ENCODE measurements at regions not wholly inside any gene's neighbourhood (a gene's known extent, or its start where the extent isn't known, plus 50 kb on each side); places are given as distances from the start of the nearest gene placed in this dataset.

DNA sequence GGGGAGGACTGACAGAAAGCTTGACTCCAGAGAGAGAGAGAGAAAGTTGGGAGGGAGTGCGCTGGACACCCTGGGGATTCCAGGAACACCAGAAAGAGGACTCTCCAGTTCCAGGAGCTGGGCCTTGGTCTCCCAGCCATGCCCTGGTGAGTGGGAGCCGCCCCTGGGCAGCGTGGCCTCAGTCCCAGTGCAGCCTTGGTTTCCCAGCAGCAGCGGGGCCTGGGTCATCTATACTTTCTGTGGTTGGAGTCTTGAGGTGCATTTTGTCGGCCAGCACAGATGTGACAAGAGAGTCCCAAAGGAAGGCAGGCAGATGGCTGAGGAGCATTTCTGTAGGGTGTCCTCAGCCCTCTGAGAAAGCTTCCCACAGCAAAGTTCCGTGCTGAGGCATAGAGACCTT, 334.7 kb upstream of the ZNF32 start:
- Histone ChIP-seq H3K27ac (ENCODE audit: low read length) (no peak overlapping the region), H3K36me3 (ENCODE audit: control insufficient read depth in 1 of 2, insufficient read depth in 2 of 2, low read length in 2 of 2) (no peaks in the 10 kb centered on the region), H3K4me1 (ENCODE audit: control insufficient read depth in 1 of 2, insufficient read depth in 2 of 2, low read length in 2 of 2) (no peaks in the 10 kb centered on the region), H3K27me3 (ENCODE audit: low read depth, low read length) (no peaks in the 10 kb centered on the region), H3K9me3 (ENCODE audit: control insufficient read depth in 1 of 2, low read length in 2 of 2) (no peaks in the 10 kb centered on the region), H3K4me3 (ENCODE audit: low read depth in 1 of 2, low read length in 2 of 2) (no peak overlapping the region)

DNA sequence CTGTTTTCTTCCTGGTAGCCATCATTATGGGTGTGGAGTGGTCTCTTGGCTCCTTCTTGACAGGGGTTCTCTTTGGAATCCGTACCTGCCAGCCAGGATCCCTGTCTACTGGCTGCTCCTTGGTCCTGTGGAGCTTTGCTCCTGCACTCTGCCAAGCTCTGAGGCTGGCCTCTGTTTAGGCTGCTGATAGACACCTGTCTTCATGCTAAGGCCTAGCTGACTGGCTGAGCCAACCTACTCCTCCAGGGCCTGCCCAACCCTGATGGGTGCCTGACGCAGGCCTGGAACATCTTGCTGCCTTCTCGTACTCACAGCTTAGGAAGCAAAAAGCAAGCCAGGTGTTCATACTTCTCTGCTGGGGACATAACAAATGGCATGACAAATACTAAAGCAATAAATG, 333.6 kb upstream of the ZNF32 start:
- Histone ChIP-seq H3K4me1 (ENCODE audit: control insufficient read depth in 1 of 2, insufficient read depth in 2 of 2, low read length in 2 of 2) (no peaks in the 10 kb centered on the region), H3K27ac (ENCODE audit: low read length) (no peak overlapping the region), H3K36me3 (ENCODE audit: control insufficient read depth in 1 of 2, insufficient read depth in 2 of 2, low read length in 2 of 2) (no peaks in the 10 kb centered on the region), H3K4me3 (ENCODE audit: low read depth in 1 of 2, low read length in 2 of 2) (no peak overlapping the region), H3K9me3 (ENCODE audit: control insufficient read depth in 1 of 2, low read length in 2 of 2) (no peaks in the 10 kb centered on the region), H3K27me3 (ENCODE audit: low read depth, low read length) (no peaks in the 10 kb centered on the region)

DNA sequence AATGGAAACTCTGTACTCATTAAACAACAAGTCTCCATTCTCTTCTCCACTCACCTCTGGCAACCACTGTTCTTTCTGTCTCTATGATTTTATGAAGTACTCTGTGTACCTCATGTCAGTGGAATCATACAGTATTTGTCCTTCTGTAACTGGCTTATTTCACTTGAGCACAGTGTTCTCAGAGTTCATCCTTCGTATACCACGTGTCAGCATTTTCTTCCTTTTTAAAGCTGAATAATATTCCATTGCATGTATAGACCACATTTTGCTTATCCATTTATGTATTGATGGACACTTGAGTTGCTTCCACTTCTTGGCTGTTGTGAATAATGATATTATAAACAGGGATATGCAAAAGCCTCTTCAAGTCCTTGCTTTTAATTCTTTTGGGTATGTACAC, 333.0 kb upstream of the ZNF32 start:
- Histone ChIP-seq H3K4me1 (ENCODE audit: control insufficient read depth in 1 of 2, insufficient read depth in 2 of 2, low read length in 2 of 2) (no peaks in the 10 kb centered on the region), H3K36me3 (ENCODE audit: control insufficient read depth in 1 of 2, insufficient read depth in 2 of 2, low read length in 2 of 2) (no peaks in the 10 kb centered on the region), H3K27me3 (ENCODE audit: low read depth, low read length) (no peaks in the 10 kb centered on the region), H3K27ac (ENCODE audit: low read length) (no peak overlapping the region), H3K4me3 (ENCODE audit: low read depth in 1 of 2, low read length in 2 of 2) (no peak overlapping the region), H3K9me3 (ENCODE audit: control insufficient read depth in 1 of 2, low read length in 2 of 2) (no peaks in the 10 kb centered on the region)

DNA sequence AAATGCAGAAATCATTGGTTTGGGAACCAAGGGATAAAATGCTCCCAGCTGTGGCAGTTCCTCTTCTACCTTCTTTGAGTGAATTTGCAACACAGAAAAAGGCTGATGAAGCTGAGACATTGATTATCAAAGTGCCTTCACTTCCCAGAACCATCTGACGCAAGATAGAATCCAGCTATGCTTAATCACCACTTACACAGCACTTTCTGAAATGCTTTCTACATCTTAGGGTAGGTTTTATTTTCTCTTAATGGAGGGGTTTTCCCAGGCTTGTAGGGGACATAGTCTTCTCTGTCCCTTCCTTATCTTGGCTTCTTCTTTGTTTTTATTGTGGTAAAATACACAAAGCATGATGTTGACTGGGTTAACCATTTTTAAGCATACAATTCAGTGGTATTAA, 332.6 kb upstream of the ZNF32 start:
- no peaks in the 10 kb centered on the region for H3K36me3 ChIP-seq (ENCODE audit: control insufficient read depth in 1 of 2, insufficient read depth in 2 of 2, low read length in 2 of 2)
- H3K27ac ChIP-seq (ENCODE audit: low read length) = no peak overlapping the region
- H3K9me3 ChIP-seq (ENCODE audit: control insufficient read depth in 1 of 2, low read length in 2 of 2) = no peaks in the 10 kb centered on the region
- no peaks in the 10 kb centered on the region for H3K4me1 ChIP-seq (ENCODE audit: control insufficient read depth in 1 of 2, insufficient read depth in 2 of 2, low read length in 2 of 2)
- H3K27me3 ChIP-seq (ENCODE audit: low read depth, low read length) = no peaks in the 10 kb centered on the region
- no peak overlapping the region for H3K4me3 ChIP-seq (ENCODE audit: low read depth in 1 of 2, low read length in 2 of 2)

DNA sequence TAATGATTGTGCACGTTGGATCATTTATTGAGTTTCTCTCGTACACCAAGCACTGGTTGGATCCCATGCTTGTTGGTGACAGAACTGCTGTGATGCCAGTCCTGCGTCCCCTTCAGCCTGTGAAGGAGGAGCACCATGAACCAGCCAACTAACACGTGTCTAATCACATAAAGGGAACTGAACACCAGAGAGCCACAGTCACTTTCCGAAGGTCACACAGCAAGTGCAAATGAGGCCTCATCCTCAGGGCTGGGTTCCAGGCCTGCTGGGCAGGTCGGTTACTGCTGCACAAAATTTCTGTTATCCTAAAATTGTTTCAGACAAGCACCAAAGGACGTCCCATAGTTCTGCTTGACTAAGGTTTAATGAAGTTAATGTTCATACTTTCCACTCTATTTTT, 332.0 kb upstream of the ZNF32 start:
- Histone ChIP-seq H3K9me3 (ENCODE audit: control insufficient read depth in 1 of 2, low read length in 2 of 2) (no peaks in the 10 kb centered on the region), H3K27ac (ENCODE audit: low read length) (no peak overlapping the region), H3K36me3 (ENCODE audit: control insufficient read depth in 1 of 2, insufficient read depth in 2 of 2, low read length in 2 of 2) (no peaks in the 10 kb centered on the region)

DNA sequence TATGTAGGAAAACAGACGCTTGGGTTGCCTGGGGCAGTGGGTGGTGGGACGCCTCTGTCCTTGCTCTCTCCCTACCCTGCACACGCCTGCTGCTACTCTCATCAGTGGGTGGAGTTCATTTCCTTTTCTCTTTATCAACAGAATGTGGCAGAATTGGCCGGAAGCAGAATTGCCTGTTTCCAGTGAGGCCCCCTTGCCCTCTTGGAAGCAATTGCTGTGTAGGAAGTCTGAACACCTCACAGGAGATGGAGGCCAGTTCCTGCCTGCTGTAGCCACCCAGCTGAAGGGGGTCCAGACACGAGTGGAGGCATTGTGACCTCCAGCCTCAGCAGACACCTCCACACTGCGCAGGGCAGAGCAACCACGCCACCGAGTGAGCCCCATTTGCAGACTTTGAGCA, 331.6 kb upstream of the ZNF32 start:
- Histone ChIP-seq H3K27me3 (ENCODE audit: low read depth, low read length) (no peaks in the 10 kb centered on the region), H3K27ac (ENCODE audit: low read length) (no peak overlapping the region), H3K9me3 (ENCODE audit: control insufficient read depth in 1 of 2, low read length in 2 of 2) (no peaks in the 10 kb centered on the region), H3K4me1 (ENCODE audit: control insufficient read depth in 1 of 2, insufficient read depth in 2 of 2, low read length in 2 of 2) (no peaks in the 10 kb centered on the region), H3K36me3 (ENCODE audit: control insufficient read depth in 1 of 2, insufficient read depth in 2 of 2, low read length in 2 of 2) (no peaks in the 10 kb centered on the region), H3K4me3 (ENCODE audit: low read depth in 1 of 2, low read length in 2 of 2) (no peak overlapping the region)

More for the DNA sequence above, 332.0 kb upstream of the ZNF32 start:
- Histone ChIP-seq H3K27me3 (ENCODE audit: low read depth, low read length) (no peaks in the 10 kb centered on the region), H3K4me1 (ENCODE audit: control insufficient read depth in 1 of 2, insufficient read depth in 2 of 2, low read length in 2 of 2) (no peaks in the 10 kb centered on the region), H3K4me3 (ENCODE audit: low read depth in 1 of 2, low read length in 2 of 2) (no peak overlapping the region)

DNA sequence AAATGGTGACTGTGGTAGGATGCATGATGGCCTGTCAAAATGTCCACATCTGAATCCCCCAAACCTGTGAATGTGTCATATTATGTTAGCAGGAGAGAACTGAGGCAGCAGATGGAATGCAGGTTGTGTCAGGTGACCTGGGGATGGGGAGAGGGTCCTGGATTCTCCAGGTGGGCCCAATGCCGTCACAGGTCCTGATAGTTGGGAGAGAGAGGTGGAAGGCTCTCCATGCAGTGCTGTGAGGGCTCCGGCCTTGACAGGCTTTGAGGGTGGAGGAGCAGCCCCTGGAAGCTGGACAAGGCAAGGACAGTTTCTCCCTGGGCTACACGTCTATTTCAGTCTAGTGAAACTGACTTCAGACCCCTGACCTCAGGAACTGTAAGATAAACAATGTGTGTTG, 330.9 kb upstream of the ZNF32 start:
- no peaks in the 10 kb centered on the region for H3K27me3 ChIP-seq (ENCODE audit: low read depth, low read length)
- no peaks in the 10 kb centered on the region for H3K36me3 ChIP-seq (ENCODE audit: control insufficient read depth in 1 of 2, insufficient read depth in 2 of 2, low read length in 2 of 2)
- H3K9me3 ChIP-seq (ENCODE audit: control insufficient read depth in 1 of 2, low read length in 2 of 2) = no peaks in the 10 kb centered on the region
- H3K4me1 ChIP-seq (ENCODE audit: control insufficient read depth in 1 of 2, insufficient read depth in 2 of 2, low read length in 2 of 2) = no peaks in the 10 kb centered on the region
- no peak overlapping the region for H3K27ac ChIP-seq (ENCODE audit: low read length)
- no peak overlapping the region for H3K4me3 ChIP-seq (ENCODE audit: low read depth in 1 of 2, low read length in 2 of 2)

DNA sequence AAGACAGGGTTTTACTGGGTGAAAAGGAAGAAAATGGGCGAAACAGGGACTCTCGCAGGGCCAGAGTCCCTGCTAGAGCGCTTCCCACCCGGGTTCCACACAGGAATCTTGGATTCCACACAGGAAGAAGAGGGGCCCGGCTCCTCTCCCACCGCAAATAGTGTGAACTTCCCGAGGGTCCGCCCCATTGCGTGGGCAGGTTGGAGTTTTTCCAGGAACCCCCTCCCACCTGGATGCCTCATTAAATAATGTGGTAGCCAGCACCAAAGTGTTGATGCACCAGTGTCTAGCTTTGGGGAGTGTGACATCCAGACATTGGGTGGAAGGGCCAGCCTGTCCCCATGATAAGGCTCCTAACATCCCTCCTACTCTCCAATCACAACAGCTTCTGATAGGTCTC, 330.3 kb upstream of the ZNF32 start:
- Histone ChIP-seq H3K4me1 (ENCODE audit: control insufficient read depth in 1 of 2, insufficient read depth in 2 of 2, low read length in 2 of 2) (no peaks in the 10 kb centered on the region), H3K27me3 (ENCODE audit: low read depth, low read length) (no peaks in the 10 kb centered on the region), H3K4me3 (ENCODE audit: low read depth in 1 of 2, low read length in 2 of 2) (no peak overlapping the region), H3K36me3 (ENCODE audit: control insufficient read depth in 1 of 2, insufficient read depth in 2 of 2, low read length in 2 of 2) (no peaks in the 10 kb centered on the region), H3K9me3 (ENCODE audit: control insufficient read depth in 1 of 2, low read length in 2 of 2) (no peaks in the 10 kb centered on the region), H3K27ac (ENCODE audit: low read length) (no peak overlapping the region)

DNA sequence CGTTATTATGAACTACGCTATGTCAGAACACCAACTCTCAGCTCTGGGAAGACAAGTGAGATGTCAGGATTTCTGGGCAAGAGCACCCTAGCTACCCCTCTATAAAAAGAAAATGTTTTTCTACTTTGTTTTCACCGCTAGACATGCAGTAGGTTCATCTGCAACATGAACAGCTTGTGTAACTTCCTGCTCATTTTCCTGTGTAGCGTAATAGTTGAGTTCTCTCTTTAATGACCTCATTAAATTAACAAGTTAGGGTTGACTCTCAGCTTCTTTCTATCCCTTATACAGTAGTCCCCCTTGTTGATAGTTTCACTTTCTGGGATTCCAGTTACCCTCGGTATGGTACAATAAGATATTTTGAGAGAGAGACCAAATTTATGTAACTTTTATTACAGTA, 329.4 kb upstream of the ZNF32 start:
- no peaks in the 10 kb centered on the region for H3K4me1 ChIP-seq (ENCODE audit: control insufficient read depth in 1 of 2, insufficient read depth in 2 of 2, low read length in 2 of 2)
- no peak overlapping the region for H3K4me3 ChIP-seq (ENCODE audit: low read depth in 1 of 2, low read length in 2 of 2)
- no peak overlapping the region for H3K27ac ChIP-seq (ENCODE audit: low read length)
- H3K27me3 ChIP-seq (ENCODE audit: low read depth, low read length) = no peaks in the 10 kb centered on the region
- H3K36me3 ChIP-seq (ENCODE audit: control insufficient read depth in 1 of 2, insufficient read depth in 2 of 2, low read length in 2 of 2) = no peaks in the 10 kb centered on the region
- no peaks in the 10 kb centered on the region for H3K9me3 ChIP-seq (ENCODE audit: control insufficient read depth in 1 of 2, low read length in 2 of 2)

DNA sequence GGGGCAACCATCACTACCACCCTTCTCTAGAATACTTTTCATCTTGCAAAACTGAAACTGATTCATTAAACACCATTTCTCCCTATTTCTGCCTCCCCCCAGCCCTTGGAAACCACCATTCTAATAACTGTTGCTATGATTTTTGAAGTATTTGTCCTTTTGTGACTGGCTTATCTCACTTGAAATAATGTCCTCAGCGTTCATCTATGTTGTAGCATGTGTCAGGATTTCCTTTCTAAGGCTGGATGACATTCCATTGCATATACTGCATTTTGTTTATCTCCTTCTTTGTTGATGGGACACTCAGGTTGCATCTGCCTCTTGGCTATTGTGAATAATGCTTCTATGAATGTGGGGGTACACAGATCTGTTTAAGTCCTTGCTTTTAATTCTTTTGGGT, 327.6 kb upstream of the ZNF32 start:
- no peaks in the 10 kb centered on the region for H3K27me3 ChIP-seq (ENCODE audit: low read depth, low read length)
- H3K4me3 ChIP-seq (ENCODE audit: low read depth in 1 of 2, low read length in 2 of 2) = no peak overlapping the region
- H3K4me1 ChIP-seq (ENCODE audit: control insufficient read depth in 1 of 2, insufficient read depth in 2 of 2, low read length in 2 of 2) = no peaks in the 10 kb centered on the region
- no peaks in the 10 kb centered on the region for H3K9me3 ChIP-seq (ENCODE audit: control insufficient read depth in 1 of 2, low read length in 2 of 2)
- no peaks in the 10 kb centered on the region for H3K36me3 ChIP-seq (ENCODE audit: control insufficient read depth in 1 of 2, insufficient read depth in 2 of 2, low read length in 2 of 2)
- H3K27ac ChIP-seq (ENCODE audit: low read length) = no peak overlapping the region

DNA sequence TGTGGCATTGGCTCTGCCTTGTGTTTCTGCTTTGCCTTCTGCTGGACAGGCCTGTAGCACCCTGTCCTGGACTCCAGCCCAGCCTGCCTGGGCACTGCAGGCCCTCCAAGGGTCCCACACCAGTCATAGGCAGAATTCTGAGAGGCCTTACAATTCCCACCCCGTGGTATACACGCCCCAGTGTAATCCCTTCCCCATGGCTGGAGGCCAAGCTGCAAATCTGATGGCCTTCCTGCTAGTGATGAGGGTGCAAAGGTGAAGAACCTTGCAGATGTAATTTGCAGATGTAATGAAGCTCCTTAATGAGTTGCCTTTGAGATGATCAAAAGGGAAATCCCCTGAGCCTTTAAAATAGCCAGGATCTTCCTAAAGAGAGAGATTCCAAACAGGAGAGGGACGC, 325.1 kb upstream of the ZNF32 start:
- H3K4me3 ChIP-seq (ENCODE audit: low read depth in 1 of 2, low read length in 2 of 2) = no peak overlapping the region
- no peaks in the 10 kb centered on the region for H3K9me3 ChIP-seq (ENCODE audit: control insufficient read depth in 1 of 2, low read length in 2 of 2)
- H3K27me3 ChIP-seq (ENCODE audit: low read depth, low read length) = no peaks in the 10 kb centered on the region
- no peak overlapping the region for H3K27ac ChIP-seq (ENCODE audit: low read length)
- no peaks in the 10 kb centered on the region for H3K4me1 ChIP-seq (ENCODE audit: control insufficient read depth in 1 of 2, insufficient read depth in 2 of 2, low read length in 2 of 2)
- H3K36me3 ChIP-seq (ENCODE audit: control insufficient read depth in 1 of 2, insufficient read depth in 2 of 2, low read length in 2 of 2) = no peaks in the 10 kb centered on the region

DNA sequence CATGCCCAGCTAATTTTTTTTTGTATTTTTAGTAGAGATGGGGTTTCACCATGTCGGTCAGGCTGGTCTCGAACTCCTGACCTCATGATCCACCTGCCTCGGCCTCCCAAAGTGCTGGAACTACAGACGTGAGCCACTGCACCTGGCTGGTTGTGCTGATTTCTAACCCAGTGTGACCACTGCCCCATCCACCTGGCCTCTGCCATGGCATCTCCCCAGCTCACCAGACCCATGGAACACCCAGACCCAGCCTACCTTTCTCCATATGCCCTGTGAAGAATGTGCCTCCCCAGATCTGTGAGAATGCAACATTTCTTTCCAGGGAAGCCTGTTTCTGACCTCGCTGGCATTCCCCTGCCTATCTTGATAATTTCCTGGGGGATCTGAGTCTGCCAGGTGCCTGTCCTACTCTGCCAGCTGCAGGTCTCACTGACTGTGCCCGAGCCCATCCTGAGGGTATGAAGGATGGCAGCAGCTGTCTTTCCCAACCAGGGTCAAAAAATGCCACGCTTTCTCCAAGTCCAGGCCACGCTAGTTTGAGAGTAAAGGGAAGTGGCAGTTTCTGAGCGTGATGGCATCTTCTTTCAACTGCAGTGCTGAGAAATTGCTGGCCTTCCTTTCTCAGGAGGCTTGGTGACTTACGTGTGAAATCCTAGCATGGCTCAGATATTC, 324.4 kb upstream of the ZNF32 start:
- H3K27me3 ChIP-seq (ENCODE audit: low read depth, low read length) = no peaks in the 10 kb centered on the region
- no peak overlapping the region for H3K4me3 ChIP-seq (ENCODE audit: low read depth in 1 of 2, low read length in 2 of 2)
- no peaks in the 10 kb centered on the region for H3K36me3 ChIP-seq (ENCODE audit: control insufficient read depth in 1 of 2, insufficient read depth in 2 of 2, low read length in 2 of 2)
- H3K27ac ChIP-seq (ENCODE audit: low read length) = no peak overlapping the region
- no peaks in the 10 kb centered on the region for H3K9me3 ChIP-seq (ENCODE audit: control insufficient read depth in 1 of 2, low read length in 2 of 2)
- H3K4me1 ChIP-seq (ENCODE audit: control insufficient read depth in 1 of 2, insufficient read depth in 2 of 2, low read length in 2 of 2) = no peaks in the 10 kb centered on the region
